PC-3 (cell line): ENCODE measurements at regions not wholly inside any gene's neighbourhood (a gene's known extent, or its start where the extent isn't known, plus 50 kb on each side); places are given as distances from the start of the nearest gene placed in this dataset.
"Not testable (repeated sequence)": the region's sequence is repeated elsewhere in the genome, so short reads cannot be mapped to it uniquely, and the experiment has no call there.

Experiments used
- ATAC-seq: fragments of 200-7000 bp; cut with Tn5 transposase; 2 replicates; pipeline ENCODE4 v1.9.1; 2020; ENCODE audit warnings: mild to moderate bottlenecking, moderate library complexity
- BruUV-seq: library from RNA; stranded (reverse); fragments of 400-500 nt; replicated peaks from 2 replicates; lab custom pipeline; 2021; lab: Mats Ljungman, UMichigan
- CTCF ChIA-PET: fragments of 300-600 bp; sonication (Branson Sonifier 250); formaldehyde crosslinking; loops from one replicate; lab custom pipeline; 2022; ENCODE audit warnings: antibody characterized with exemption; lab: Charles Lee
- POLR2A ChIA-PET: fragments of 300-600 bp; sonication (Branson Sonifier 250); formaldehyde crosslinking; loops from one replicate; lab custom pipeline; 2022; ENCODE audit warnings: antibody characterized with exemption; ENCODE audit not compliant: unreplicated experiment; lab: Charles Lee
- DNase-seq: peaks from one replicate; pipeline ENCODE4 v3.0.0-alpha.2; 2015
- H2AFZ ChIP-seq: fragments of 300-600 bp; sonication (generic); 2 replicates; pipeline ENCODE4 v1.6.0; 2016; ENCODE audit warnings: antibody characterized with exemption, low read length
- H3F3A ChIP-seq: fragments of 300-600 bp; sonication (generic); one replicate; pipeline ENCODE4 v1.6.0; 2017; ENCODE audit warnings: antibody characterized with exemption, low read length, control low read depth, mild to moderate bottlenecking; ENCODE audit not compliant: unreplicated experiment
- H3K27ac ChIP-seq: fragments of 300-600 bp; sonication (generic); 2 replicates; pipeline ENCODE4 v1.5.1; 2016; ENCODE audit warnings: mild to moderate bottlenecking, low read length
- H3K27me3 ChIP-seq: fragments of 300-600 bp; sonication (generic); 2 replicates; pipeline ENCODE4 v1.6.1; 2016; ENCODE audit warnings: low read length, mixed read lengths
- H3K36me3 ChIP-seq: fragments of 300-600 bp; sonication (generic); 2 replicates; pipeline ENCODE4 v1.6.1; 2016; ENCODE audit warnings: low read depth, mixed run types, low read length, mixed read lengths
- H3K4me1 ChIP-seq: fragments of 300-600 bp; sonication (generic); 2 replicates; pipeline ENCODE4 v1.5.1; 2016; ENCODE audit warnings: low read length; ENCODE audit not compliant: insufficient read depth
- H3K4me2 ChIP-seq: fragments of 300-600 bp; sonication (generic); 2 replicates; pipeline ENCODE4 v1.6.0; 2016; ENCODE audit warnings: low read length
- H3K4me3 ChIP-seq: fragments of 300-600 bp; sonication (generic); 2 replicates; pipeline ENCODE4 v1.5.1; 2016; ENCODE audit warnings: mild to moderate bottlenecking, low read length, mixed read lengths
- H3K79me2 ChIP-seq: fragments of 300-600 bp; sonication (generic); 2 replicates; pipeline ENCODE4 v1.6.1; 2017; ENCODE audit warnings: low read length, mixed read lengths
- H3K9ac ChIP-seq: fragments of 300-600 bp; sonication (generic); 2 replicates; pipeline ENCODE4 v1.6.0; 2016; ENCODE audit warnings: mild to moderate bottlenecking, low read length
- H3K9me2 ChIP-seq: fragments of 300-600 bp; sonication (generic); replicated peaks from 2 replicates; pipeline ENCODE4 v1.6.1; 2016; ENCODE audit warnings: mixed run types, low read length, mixed read lengths
- H3K9me3 ChIP-seq: fragments of 300-600 bp; sonication (generic); 2 replicates; pipeline ENCODE4 v1.6.1; 2016; ENCODE audit warnings: low read length, mixed read lengths
- H4K20me1 ChIP-seq: fragments of 300-600 bp; sonication (generic); 2 replicates; pipeline ENCODE4 v1.6.1; 2016; ENCODE audit warnings: low read length, mixed read lengths
- CTCF ChIP-seq: fragments of 300-600 bp; sonication (generic); conservative IDR thresholded peaks from 2 replicates; pipeline ENCODE4 v1.5.1; 2017; ENCODE audit warnings: antibody characterized with exemption, low read depth, mild to moderate bottlenecking, low read length
- EZH2 ChIP-seq: fragments of 300-600 bp; sonication (generic); IDR thresholded peaks from one replicate; pipeline ENCODE4 v1.6.1; 2017; ENCODE audit warnings: antibody characterized with exemption, mild to moderate bottlenecking, low read length; ENCODE audit not compliant: unreplicated experiment
- EZH2phosphoT487 ChIP-seq: fragments of 300-600 bp; sonication (generic); IDR thresholded peaks from 2 replicates; pipeline ENCODE4 v1.6.1; 2018; ENCODE audit warnings: mild to moderate bottlenecking, antibody characterized with exemption, low read length, borderline replicate concordance
- intact Hi-C: fragments of 100-400 bp; cut with micrococcal nuclease; formaldehyde crosslinking; loops from 2 replicates; pipeline ENCODE4 v1.9.0; 2023

- intact Hi-C loops, result no loop called here
- Histone ChIP-seq H3K9me3 (no peaks in the 10 kb centered on the region), H3K27ac (no peak overlapping the region), H3K4me1 (no peaks in the 10 kb centered on the region), H3K9me2 (no peaks in the 10 kb centered on the region), H3K4me3 (no peak overlapping the region), H3K9ac (no peak overlapping the region), H3K27me3 (peaks cover 26% of the 10 kb centered on the region), H3K36me3 (no peaks in the 10 kb centered on the region), H3K79me2 (no peaks in the 10 kb centered on the region), H3F3A (no peaks in the 10 kb centered on the region), H4K20me1 (no peaks in the 10 kb centered on the region), H3K4me2 (no peak overlapping the region), H2AFZ (no peak overlapping the region)
- TF ChIP-seq EZH2phosphoT487 (no peak), CTCF (no peak), EZH2 (no peak)
- ATAC-seq (no peak), DNase-seq (no peak)
- ChIA-PET POLR2A (no interaction called here), CTCF (no interaction called here)
- no TSS peak for BruUV-seq
Measured at GRCh38 chr6:167211881-167212712, 54.3 kb upstream of the GPR31 start.

GRCh38 chr6:167212713-167213005 is 54.9 kb upstream of the GPR31 start:
- no peaks in the 10 kb centered on the region for H3K4me1 ChIP-seq
- DNase-seq (no peak), ATAC-seq (no peak)
- H2AFZ ChIP-seq, result no peak overlapping the region
- H4K20me1 ChIP-seq, result no peaks in the 10 kb centered on the region
- H3F3A ChIP-seq, result no peaks in the 10 kb centered on the region
- no peak overlapping the region for H3K9ac ChIP-seq
- ChIA-PET POLR2A (no interaction called here), CTCF (no interaction called here)
- peaks cover 26% of the 10 kb centered on the region for H3K27me3 ChIP-seq
- H3K4me2 ChIP-seq, result no peak overlapping the region
- H3K9me3 ChIP-seq, result no peaks in the 10 kb centered on the region
- no peaks in the 10 kb centered on the region for H3K9me2 ChIP-seq
- no peaks in the 10 kb centered on the region for H3K36me3 ChIP-seq
- TF ChIP-seq EZH2, result no peak
- no peak for TF ChIP-seq CTCF
- TF ChIP-seq EZH2phosphoT487, result no peak
- no TSS peak for BruUV-seq
- H3K4me3 ChIP-seq, result no peak overlapping the region
- no peak overlapping the region for H3K27ac ChIP-seq
- intact Hi-C loops, result no loop called here
- no peaks in the 10 kb centered on the region for H3K79me2 ChIP-seq

- ChIA-PET POLR2A (no interaction called here), CTCF (no interaction called here)
- Histone ChIP-seq H4K20me1 (no peaks in the 10 kb centered on the region), H3K9ac (no peak overlapping the region), H3K36me3 (no peaks in the 10 kb centered on the region), H3K27me3 (peaks cover 24% of the 10 kb centered on the region), H2AFZ (no peak overlapping the region), H3K9me3 (no peaks in the 10 kb centered on the region), H3K9me2 (no peaks in the 10 kb centered on the region), H3K79me2 (no peaks in the 10 kb centered on the region), H3K27ac (no peak overlapping the region), H3K4me3 (no peak overlapping the region), H3K4me2 (no peak overlapping the region), H3F3A (no peaks in the 10 kb centered on the region), H3K4me1 (no peaks in the 10 kb centered on the region)
- TF ChIP-seq EZH2phosphoT487 (no peak), EZH2 (no peak), CTCF (no peak)
- BruUV-seq, result no TSS peak
- DNase-seq (no peak), ATAC-seq (no peak)
- intact Hi-C loops, result no loop called here
Measured at GRCh38 chr6:167214206-167214605, 56.4 kb upstream of the GPR31 start.

- intact Hi-C loops, DNase-seq, POLR2A ChIA-PET: not testable (repeated sequence)
Measured at GRCh38 chr6:167215429-167216250, 57.9 kb upstream of the GPR31 start.

More at GRCh38 chr6:167215429-167216250, 57.9 kb upstream of the GPR31 start:
- peaks cover 21% of the 10 kb centered on the region for H3K27me3 ChIP-seq
- H4K20me1 ChIP-seq, H3K79me2 ChIP-seq, H3K4me3 ChIP-seq, ATAC-seq, H3K9ac ChIP-seq, H3K4me2 ChIP-seq, H3F3A ChIP-seq, BruUV-seq, H2AFZ ChIP-seq, CTCF ChIA-PET, H3K36me3 ChIP-seq, H3K9me2 ChIP-seq, H3K9me3 ChIP-seq, H3K4me1 ChIP-seq, H3K27ac ChIP-seq: not testable (repeated sequence)
